ENCODE measurements at regions not wholly inside any gene's neighbourhood (a gene's known extent, or its start where the extent isn't known, plus 50 kb on each side); places are given as distances from the start of the nearest gene placed in this dataset.

DNA sequence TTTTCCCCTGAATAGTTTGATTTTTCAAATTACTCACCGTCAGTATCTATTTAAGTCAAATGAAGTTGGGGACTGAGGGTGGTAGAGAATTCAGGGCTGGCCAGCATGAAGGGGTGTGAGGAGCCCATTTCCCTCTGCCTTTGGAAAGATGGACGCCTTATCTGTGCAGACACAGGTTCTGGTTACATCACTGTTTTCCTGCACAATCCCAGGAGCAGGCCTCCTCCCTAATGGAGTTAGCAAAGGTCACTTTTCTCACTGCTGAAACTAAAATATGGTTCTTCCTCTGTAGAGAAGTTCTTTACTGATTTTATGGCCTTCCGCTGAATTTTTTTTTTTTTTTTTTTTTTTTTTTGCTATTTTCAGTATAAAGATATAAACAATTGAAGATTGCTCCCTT lies 69.1 kb downstream of the FOXD1 start:
- TF ChIP-seq POLR2A (IDR thresholded peaks at IDR 0.05; ENCODE audit: low read length), result no peak
- TF ChIP-seq GATA1 (IDR thresholded peaks at IDR 0.05; ENCODE audit: low read depth, low read length), result no peak

Measured in erythroblast (primary cell).